HG02798 (cell line): ENCODE measurements at regions not wholly inside any gene's neighbourhood (a gene's known extent, or its start where the extent isn't known, plus 50 kb on each side); places are given as distances from the start of the nearest gene placed in this dataset.

Experiments
- ATAC-seq: cut with Tn5 transposase; IDR thresholded peaks from one replicate; pipeline ENCODE4 v1.9.1; 2021; ENCODE audit warnings: mild to moderate bottlenecking; ENCODE audit not compliant: unreplicated experiment, poor library complexity

- no peak for ATAC-seq
These were observed 111.8 kb downstream of the FOXA2 start for GRCh38 chr20:22472447-22473100.

GRCh38 chr20:22471156-22471836 lies 113.1 kb downstream of the FOXA2 start:
- ATAC-seq: no peak

GRCh38 chr20:22470620-22471026 lies 113.7 kb downstream of the FOXA2 start:
- no peak for ATAC-seq

- ATAC-seq: no peak
These were observed 117.8 kb downstream of the FOXA2 start for GRCh38 chr20:22466447-22467171.

GRCh38 chr20:22465622-22466446 lies 118.5 kb downstream of the FOXA2 start:
- ATAC-seq: no peak

- ATAC-seq: no peak
These were observed 119.9 kb downstream of the FOXA2 start for GRCh38 chr20:22464312-22465003.

GRCh38 chr20:22462975-22463914 lies 121.1 kb downstream of the FOXA2 start:
- no peak for ATAC-seq

- no peak for ATAC-seq
These were observed 123.6 kb downstream of the FOXA2 start for GRCh38 chr20:22460803-22461202.

GRCh38 chr20:22460231-22460630 lies 124.1 kb downstream of the FOXA2 start:
- no peak for ATAC-seq

GRCh38 chr20:22459754-22460153 lies 124.6 kb downstream of the FOXA2 start:
- no peak for ATAC-seq

GRCh38 chr20:22456109-22456508 lies 128.3 kb downstream of the FOXA2 start:
- no peak for ATAC-seq

GRCh38 chr20:22455259-22455658 lies 129.1 kb downstream of the FOXA2 start:
- ATAC-seq: no peak

GRCh38 chr20:22453244-22454080 lies 130.9 kb downstream of the FOXA2 start:
- ATAC-seq: no peak

- ATAC-seq: no peak
These were observed 131.8 kb downstream of the FOXA2 start for GRCh38 chr20:22452442-22453011.

- no peak for ATAC-seq
These were observed 133.8 kb downstream of the FOXA2 start for GRCh38 chr20:22450537-22450936.

- ATAC-seq: no peak
These were observed 135.0 kb downstream of the FOXA2 start for GRCh38 chr20:22449188-22449973.

GRCh38 chr20:22447447-22447778 lies 137.0 kb downstream of the FOXA2 start:
- no peak for ATAC-seq
